IPS-15b (cell line): ENCODE measurements at regions not wholly inside any gene's neighbourhood (a gene's known extent, or its start where the extent isn't known, plus 50 kb on each side); places are given as distances from the start of the nearest gene placed in this dataset.

Experiments used
- H3K27me3 ChIP-seq: one replicate; pipeline ENCODE4 v1.6.1; 2013; ENCODE audit warnings: low read length; ENCODE audit not compliant: control insufficient read depth, insufficient read depth
- H3K36me3 ChIP-seq: one replicate; pipeline ENCODE4 v1.6.1; 2013; ENCODE audit warnings: low read length; ENCODE audit not compliant: control insufficient read depth, insufficient read depth
- H3K4me1 ChIP-seq: one replicate; pipeline ENCODE4 v1.6.1; 2013; ENCODE audit warnings: mild to moderate bottlenecking, low read length; ENCODE audit not compliant: control insufficient read depth, insufficient read depth
- H3K4me3 ChIP-seq: one replicate; pipeline ENCODE4 v1.5.1; 2013; ENCODE audit warnings: low read depth, low read length
- H3K9ac ChIP-seq: one replicate; pipeline ENCODE4 v1.6.1; 2013; ENCODE audit warnings: low read depth, mild to moderate bottlenecking, low read length
- H3K9me3 ChIP-seq: one replicate; pipeline ENCODE4 v1.6.1; 2013; ENCODE audit warnings: mild to moderate bottlenecking, low read length; ENCODE audit not compliant: control insufficient read depth, insufficient read depth

GRCh38 chr11:32039149-32039548 is 51.7 kb upstream of the RCN1 start:
- H3K9me3 ChIP-seq: no peaks in the 10 kb centered on the region

DNA sequence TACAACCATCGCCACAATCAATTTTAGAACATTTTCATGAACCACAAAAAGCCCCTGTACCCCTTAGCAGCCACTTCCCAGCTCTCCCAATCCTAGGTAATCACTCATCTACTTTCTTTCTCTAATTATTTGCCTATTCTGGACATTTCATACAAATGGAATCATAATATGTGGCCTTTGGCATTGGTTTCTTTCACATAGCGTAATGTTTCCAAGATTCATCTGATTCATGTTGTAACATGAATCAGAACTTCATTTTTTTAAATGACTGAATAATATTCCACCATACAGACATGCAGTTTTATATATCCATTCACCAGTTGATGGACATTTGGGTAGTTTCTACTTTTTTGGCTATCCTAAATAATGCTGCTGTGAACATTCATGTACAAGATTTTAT is 56.2 kb upstream of the RCN1 start:
- no peaks in the 10 kb centered on the region for H3K36me3 ChIP-seq
- no peaks in the 10 kb centered on the region for H3K4me1 ChIP-seq
- no peak overlapping the region for H3K9ac ChIP-seq
- H3K9me3 ChIP-seq: no peaks in the 10 kb centered on the region
- no peaks in the 10 kb centered on the region for H3K27me3 ChIP-seq
- no peak overlapping the region for H3K4me3 ChIP-seq

More at GRCh38 chr11:32039149-32039548, 51.7 kb upstream of the RCN1 start:
- H3K36me3 ChIP-seq: no peaks in the 10 kb centered on the region
- H3K9ac ChIP-seq: no peak overlapping the region
- no peak overlapping the region for H3K4me3 ChIP-seq
- H3K27me3 ChIP-seq: no peaks in the 10 kb centered on the region
- H3K4me1 ChIP-seq: no peaks in the 10 kb centered on the region

DNA sequence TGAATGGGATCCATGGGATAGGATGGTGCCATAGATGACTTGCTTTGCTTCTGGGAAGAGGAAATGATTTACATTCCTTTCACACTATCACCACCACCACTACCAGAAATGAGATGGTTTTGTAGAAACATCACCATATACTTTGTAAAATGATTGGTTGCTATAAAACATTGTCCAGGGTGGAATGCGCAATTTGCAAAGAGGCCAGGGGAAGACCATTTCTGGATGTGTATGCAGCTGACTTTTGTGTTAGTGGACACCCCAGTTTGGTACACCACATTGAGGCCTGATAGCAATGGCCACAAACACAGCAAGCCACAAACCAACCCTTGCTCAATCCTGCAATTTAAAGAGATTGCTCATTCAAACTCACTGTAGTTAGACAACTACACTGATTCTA is 56.7 kb upstream of the RCN1 start:
- Histone ChIP-seq H3K9ac (no peak overlapping the region), H3K27me3 (no peaks in the 10 kb centered on the region), H3K4me1 (no peaks in the 10 kb centered on the region), H3K9me3 (no peaks in the 10 kb centered on the region), H3K4me3 (no peak overlapping the region), H3K36me3 (no peaks in the 10 kb centered on the region)

DNA sequence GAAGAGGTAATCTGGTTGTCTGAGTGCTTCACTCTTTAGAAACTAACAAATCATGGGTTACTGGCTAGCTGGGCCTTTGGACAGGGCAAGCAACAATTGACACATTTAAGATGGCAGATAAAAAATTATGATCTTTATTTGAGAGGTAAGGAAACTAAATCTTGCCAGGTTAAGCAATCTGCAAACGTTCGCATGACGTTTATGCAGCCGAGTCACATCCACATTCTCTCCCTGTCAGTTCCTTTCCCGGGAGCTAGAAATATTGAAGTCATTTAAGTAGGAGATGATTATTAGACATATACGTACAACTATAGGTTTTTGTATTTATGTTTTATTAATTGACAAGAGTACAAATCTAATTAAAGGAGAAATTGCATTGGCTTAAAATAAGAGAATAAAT is 57.4 kb upstream of the RCN1 start:
- no peaks in the 10 kb centered on the region for H3K4me1 ChIP-seq
- H3K9ac ChIP-seq: no peak overlapping the region
- H3K36me3 ChIP-seq: no peaks in the 10 kb centered on the region
- no peaks in the 10 kb centered on the region for H3K27me3 ChIP-seq
- H3K9me3 ChIP-seq: no peaks in the 10 kb centered on the region
- H3K4me3 ChIP-seq: no peak overlapping the region

DNA sequence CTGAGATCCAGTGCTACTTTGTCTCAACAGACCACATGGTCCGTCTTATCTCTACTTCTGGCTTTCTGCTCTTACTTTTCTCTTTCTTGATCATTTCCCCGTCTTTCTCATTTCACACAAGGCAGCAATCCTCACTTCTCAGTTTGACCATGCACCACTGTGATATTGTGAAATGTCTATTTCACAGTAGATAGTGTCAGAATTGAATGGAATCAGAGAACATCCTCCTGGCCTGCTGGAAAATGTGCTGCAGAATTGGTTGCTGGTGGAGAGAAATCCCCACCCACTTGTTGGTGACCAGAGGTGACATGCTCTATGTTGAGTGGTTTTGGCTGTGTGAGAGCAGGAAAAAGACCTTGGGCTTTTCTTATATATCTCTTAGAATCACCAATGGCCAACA is 57.8 kb upstream of the RCN1 start:
- no peak overlapping the region for H3K4me3 ChIP-seq
- no peaks in the 10 kb centered on the region for H3K27me3 ChIP-seq
- no peaks in the 10 kb centered on the region for H3K9me3 ChIP-seq
- H3K9ac ChIP-seq: no peak overlapping the region
- H3K36me3 ChIP-seq: no peaks in the 10 kb centered on the region
- H3K4me1 ChIP-seq: no peaks in the 10 kb centered on the region

- no peaks in the 10 kb centered on the region for H3K4me1 ChIP-seq
- no peaks in the 10 kb centered on the region for H3K9me3 ChIP-seq
- no peaks in the 10 kb centered on the region for H3K36me3 ChIP-seq
- no peak overlapping the region for H3K4me3 ChIP-seq
- H3K9ac ChIP-seq: no peak overlapping the region
- no peaks in the 10 kb centered on the region for H3K27me3 ChIP-seq
Measured at GRCh38 chr11:32032478-32032877, 58.4 kb upstream of the RCN1 start.

GRCh38 chr11:32032052-32032451 is 58.8 kb upstream of the RCN1 start:
- H3K4me3 ChIP-seq: no peak overlapping the region
- H3K9ac ChIP-seq: no peak overlapping the region
- H3K9me3 ChIP-seq: no peaks in the 10 kb centered on the region
- no peaks in the 10 kb centered on the region for H3K36me3 ChIP-seq
- H3K4me1 ChIP-seq: no peaks in the 10 kb centered on the region
- H3K27me3 ChIP-seq: no peaks in the 10 kb centered on the region

- Histone ChIP-seq H3K4me3 (no peak overlapping the region), H3K4me1 (no peaks in the 10 kb centered on the region), H3K9me3 (no peaks in the 10 kb centered on the region), H3K27me3 (no peaks in the 10 kb centered on the region), H3K36me3 (no peaks in the 10 kb centered on the region), H3K9ac (no peak overlapping the region)
Measured at GRCh38 chr11:32030875-32031503, 59.9 kb upstream of the RCN1 start.

DNA sequence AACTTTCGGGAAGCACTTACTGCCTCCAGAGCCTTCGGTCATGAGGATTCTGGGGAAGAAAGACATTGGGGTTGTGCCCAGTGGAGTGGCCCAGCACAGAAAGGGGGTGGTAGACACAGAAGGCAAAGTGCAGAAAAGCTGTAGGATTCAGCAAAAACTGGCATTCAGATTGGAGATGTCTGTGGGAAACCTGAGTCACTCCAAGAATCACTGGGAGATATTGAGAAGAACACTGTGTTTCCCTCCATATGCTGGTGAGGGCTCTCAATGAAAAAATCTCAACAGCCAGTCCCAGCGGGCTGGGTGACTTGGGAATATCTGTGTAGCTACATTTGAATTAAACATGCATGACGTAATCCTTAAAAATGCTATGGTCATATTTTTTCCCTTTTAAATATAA is 61.2 kb upstream of the RCN1 start:
- no peak overlapping the region for H3K4me3 ChIP-seq
- H3K27me3 ChIP-seq: no peaks in the 10 kb centered on the region
- no peaks in the 10 kb centered on the region for H3K4me1 ChIP-seq
- H3K9ac ChIP-seq: no peak overlapping the region
- no peaks in the 10 kb centered on the region for H3K36me3 ChIP-seq
- H3K9me3 ChIP-seq: no peaks in the 10 kb centered on the region

DNA sequence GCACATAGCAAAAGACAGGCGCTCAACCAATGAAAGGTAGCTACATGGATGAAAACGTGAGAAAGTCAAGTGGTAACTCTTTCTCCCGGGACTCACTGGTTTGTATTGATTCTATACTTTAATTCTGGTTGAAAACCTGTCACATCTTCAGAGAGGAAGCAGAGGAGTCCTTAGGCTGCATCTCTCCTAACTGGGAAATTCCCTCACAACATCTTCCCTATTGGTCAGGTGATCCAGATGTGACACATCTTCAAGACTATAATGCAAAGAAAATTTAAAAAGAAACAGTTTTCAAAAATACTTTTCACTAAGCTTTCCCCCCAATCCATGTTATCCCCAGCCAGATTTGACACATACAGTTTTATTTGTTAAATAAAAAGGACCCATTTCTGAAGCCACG is 62.7 kb upstream of the RCN1 start:
- Histone ChIP-seq H3K9me3 (no peaks in the 10 kb centered on the region), H3K4me3 (no peak overlapping the region), H3K27me3 (no peaks in the 10 kb centered on the region), H3K9ac (no peak overlapping the region), H3K36me3 (no peaks in the 10 kb centered on the region), H3K4me1 (no peaks in the 10 kb centered on the region)

- no peaks in the 10 kb centered on the region for H3K27me3 ChIP-seq
- no peak overlapping the region for H3K9ac ChIP-seq
- H3K4me3 ChIP-seq: no peak overlapping the region
- no peaks in the 10 kb centered on the region for H3K36me3 ChIP-seq
- no peaks in the 10 kb centered on the region for H3K4me1 ChIP-seq
- H3K9me3 ChIP-seq: no peaks in the 10 kb centered on the region
Measured at GRCh38 chr11:32026766-32027165, 64.1 kb upstream of the RCN1 start.

GRCh38 chr11:32024948-32025347 is 65.9 kb upstream of the RCN1 start:
- Histone ChIP-seq H3K9ac (no peak overlapping the region), H3K36me3 (no peaks in the 10 kb centered on the region), H3K4me3 (no peak overlapping the region)

More at GRCh38 chr11:32024948-32025347, 65.9 kb upstream of the RCN1 start:
- Histone ChIP-seq H3K4me1 (no peaks in the 10 kb centered on the region), H3K27me3 (no peaks in the 10 kb centered on the region), H3K9me3 (no peaks in the 10 kb centered on the region)
